IMR-90 (cell line): ENCODE measurements at regions not wholly inside any gene's neighbourhood (a gene's known extent, or its start where the extent isn't known, plus 50 kb on each side); places are given as distances from the start of the nearest gene placed in this dataset.

Experiments
- CEBPB ChIP-seq: IDR thresholded peaks from 2 replicates; pipeline ENCODE4 v1.6.1; 2012; ENCODE audit warnings: low read depth, low read length, improper control_type of control experiment
- CHD1 ChIP-seq: IDR thresholded peaks from 2 replicates; pipeline ENCODE4 v1.6.1; 2012; ENCODE audit warnings: low read depth, low read length, improper control_type of control experiment
- ELK1 ChIP-seq: fragments of 150-350 bp; IDR thresholded peaks from 2 replicates; pipeline ENCODE4 v1.6.1; 2016; ENCODE audit warnings: low read depth, mild to moderate bottlenecking, low read length, moderate library complexity, borderline replicate concordance
- FOS ChIP-seq: fragments of 150-350 bp; IDR thresholded peaks from 2 replicates; pipeline ENCODE4 v1.6.1; 2016; ENCODE audit warnings: low read depth, low read length
- MXI1 ChIP-seq: IDR thresholded peaks from 2 replicates; pipeline ENCODE4 v1.6.1; 2012; ENCODE audit warnings: low read depth, mild to moderate bottlenecking, low read length, moderate library complexity, borderline replicate concordance
- NFE2L2 ChIP-seq: fragments of 150-350 bp; IDR thresholded peaks from 2 replicates; pipeline ENCODE4 v1.6.1; 2016; ENCODE audit warnings: low read depth, mild to moderate bottlenecking, low read length
- POLR2A ChIP-seq: IDR thresholded peaks from 2 replicates; pipeline ENCODE4 v1.6.1; 2012; ENCODE audit warnings: mild to moderate bottlenecking, low read depth, low read length
- RAD21 ChIP-seq: IDR thresholded peaks from 2 replicates; pipeline ENCODE4 v1.6.1; 2012; ENCODE audit warnings: low read length, improper control_type of control experiment
- TF ChIP-seq, protein P1 (sequence below): conservative IDR thresholded peaks from 2 replicates; pipeline ENCODE4 v1.5.1; 2012; ENCODE audit warnings: mild to moderate bottlenecking, low read depth, low read length, improper control_type of control experiment

DNA sequence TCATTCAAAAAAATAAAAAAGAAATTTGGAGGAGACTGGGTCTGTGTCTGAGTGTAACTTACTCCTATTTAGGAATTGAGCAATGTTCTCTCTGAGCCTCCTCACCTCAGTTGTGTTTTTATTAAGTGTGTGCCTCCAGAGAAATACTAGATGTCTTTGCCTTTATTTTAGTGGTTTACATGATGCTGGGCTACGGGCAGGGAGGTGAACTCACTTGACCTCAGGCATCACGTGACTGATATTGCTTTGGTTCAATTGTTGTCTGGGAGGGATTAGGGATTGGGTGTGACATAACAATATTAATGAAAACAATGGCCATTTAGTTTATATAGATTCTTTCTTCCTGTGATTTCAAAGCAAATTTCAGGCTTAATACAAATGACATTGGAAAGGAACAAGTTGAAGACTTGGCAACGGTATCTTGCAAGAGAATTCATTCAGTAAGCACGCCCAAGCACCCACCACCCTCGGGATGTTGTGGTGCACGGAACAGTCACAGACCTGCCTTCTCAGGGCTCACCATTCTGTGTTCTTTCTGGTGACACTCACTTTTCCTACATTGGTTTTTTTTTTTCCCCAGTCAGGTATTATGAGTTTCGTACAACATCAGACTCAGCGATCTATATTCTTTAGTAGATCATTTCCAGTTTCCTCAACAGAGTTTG lies 77.5 kb downstream of the BMP4 start:
- TF ChIP-seq POLR2A: no peak
- TF ChIP-seq ELK1: no peak
- no peak for TF ChIP-seq RAD21
- TF ChIP-seq, protein P1, sequence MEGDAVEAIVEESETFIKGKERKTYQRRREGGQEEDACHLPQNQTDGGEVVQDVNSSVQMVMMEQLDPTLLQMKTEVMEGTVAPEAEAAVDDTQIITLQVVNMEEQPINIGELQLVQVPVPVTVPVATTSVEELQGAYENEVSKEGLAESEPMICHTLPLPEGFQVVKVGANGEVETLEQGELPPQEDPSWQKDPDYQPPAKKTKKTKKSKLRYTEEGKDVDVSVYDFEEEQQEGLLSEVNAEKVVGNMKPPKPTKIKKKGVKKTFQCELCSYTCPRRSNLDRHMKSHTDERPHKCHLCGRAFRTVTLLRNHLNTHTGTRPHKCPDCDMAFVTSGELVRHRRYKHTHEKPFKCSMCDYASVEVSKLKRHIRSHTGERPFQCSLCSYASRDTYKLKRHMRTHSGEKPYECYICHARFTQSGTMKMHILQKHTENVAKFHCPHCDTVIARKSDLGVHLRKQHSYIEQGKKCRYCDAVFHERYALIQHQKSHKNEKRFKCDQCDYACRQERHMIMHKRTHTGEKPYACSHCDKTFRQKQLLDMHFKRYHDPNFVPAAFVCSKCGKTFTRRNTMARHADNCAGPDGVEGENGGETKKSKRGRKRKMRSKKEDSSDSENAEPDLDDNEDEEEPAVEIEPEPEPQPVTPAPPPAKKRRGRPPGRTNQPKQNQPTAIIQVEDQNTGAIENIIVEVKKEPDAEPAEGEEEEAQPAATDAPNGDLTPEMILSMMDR: no peak
- no peak for TF ChIP-seq CEBPB
- no peak for TF ChIP-seq CHD1
- TF ChIP-seq NFE2L2: no peak
- TF ChIP-seq FOS: no peak
- TF ChIP-seq MXI1: no peak
